Neural cell (in vitro differentiated cells): ENCODE measurements at regions not wholly inside any gene's neighbourhood (a gene's known extent, or its start where the extent isn't known, plus 50 kb on each side); places are given as distances from the start of the nearest gene placed in this dataset.

Experiments
- H2AFZ ChIP-seq: fragments of 200-600, 300-800 bp; sonication (generic), shearing (Covaris generic); 2 replicates; pipeline ENCODE4 v1.6.0; 2014; ENCODE audit warnings: low read depth, mild to moderate bottlenecking, antibody characterized with exemption, low read length, moderate library complexity
- H3F3A ChIP-seq: fragments of 200-600 bp; shearing (Covaris generic); 2 replicates; pipeline ENCODE4 v1.6.1; 2016; ENCODE audit warnings: mild to moderate bottlenecking, moderate library complexity, mixed read lengths, antibody characterized with exemption, low read length; ENCODE audit not compliant: insufficient read depth, poor library complexity, severe bottlenecking
- H3K27ac ChIP-seq: fragments of 200-600, 300-800 bp; sonication (generic), shearing (Covaris generic); 2 replicates; pipeline ENCODE4 v1.5.1; 2014; ENCODE audit warnings: mild to moderate bottlenecking, low read length, moderate library complexity
- H3K27me3 ChIP-seq: fragments of 300-800, 200-600 bp; sonication (generic), shearing (Covaris generic); 2 replicates; pipeline ENCODE4 v1.6.0; 2014; ENCODE audit warnings: mild to moderate bottlenecking, low read depth, low read length, moderate library complexity; ENCODE audit not compliant: insufficient read depth
- H3K36me3 ChIP-seq: fragments of 300-800, 200-600 bp; sonication (generic), shearing (Covaris generic); 2 replicates; pipeline ENCODE4 v1.5.1; 2014; ENCODE audit warnings: mild to moderate bottlenecking, antibody characterized with exemption, low read length, moderate library complexity; ENCODE audit not compliant: insufficient read depth
- H3K4me2 ChIP-seq: fragments of 300-800, 200-600 bp; sonication (generic), shearing (Covaris generic); 2 replicates; pipeline ENCODE4 v1.6.0; 2014; ENCODE audit warnings: mild to moderate bottlenecking, low read length
- H3K4me3 ChIP-seq: fragments of 300-800, 200-600 bp; sonication (generic), shearing (Covaris generic); 2 replicates; pipeline ENCODE4 v1.5.1; 2014; ENCODE audit warnings: mild to moderate bottlenecking, low read length, moderate library complexity
- H3K79me2 ChIP-seq: fragments of 200-600 bp; shearing (Covaris generic); replicated peaks from 2 replicates; pipeline ENCODE4 v1.6.0; 2014; ENCODE audit warnings: mild to moderate bottlenecking, low read length, moderate library complexity; ENCODE audit not compliant: insufficient read depth
- H3K9ac ChIP-seq: fragments of 300-800, 200-600 bp; sonication (generic), shearing (Covaris generic); 2 replicates; pipeline ENCODE4 v1.6.1; 2016; ENCODE audit warnings: mild to moderate bottlenecking, low read length, mixed read lengths
- H3K9me2 ChIP-seq: fragments of 200-600 bp; shearing (Covaris generic); 2 replicates; pipeline ENCODE4 v1.6.1; 2016; ENCODE audit warnings: mild to moderate bottlenecking, low read length, mixed read lengths; ENCODE audit not compliant: insufficient read depth
- H3K9me3 ChIP-seq: fragments of 200-600, 300-800 bp; sonication (generic), shearing (Covaris generic); 2 replicates; pipeline ENCODE4 v1.6.1; 2016; ENCODE audit warnings: mild to moderate bottlenecking, mixed run types, low read length, moderate library complexity, mixed read lengths
- H4K20me1 ChIP-seq: fragments of 200-600 bp; shearing (Covaris generic); 2 replicates; pipeline ENCODE4 v1.6.1; 2016; ENCODE audit warnings: mild to moderate bottlenecking, mixed run types; ENCODE audit not compliant: insufficient read depth
- EP300 ChIP-seq: fragments of 450-650 bp; conservative IDR thresholded peaks from 2 replicates; pipeline ENCODE4 v1.6.1; 2014; ENCODE audit warnings: antibody characterized with exemption, mild to moderate bottlenecking, moderate library complexity; ENCODE audit not compliant: poor library complexity, severe bottlenecking
- EZH2 ChIP-seq: fragments of 200-600, 300-800 bp; shearing (Covaris generic), sonication (generic); IDR thresholded peaks from 2 replicates; pipeline ENCODE4 v1.6.1; 2014; ENCODE audit warnings: antibody characterized with exemption, low read length, borderline replicate concordance, mild to moderate bottlenecking; ENCODE audit not compliant: insufficient read depth, poor library complexity, severe bottlenecking
- MXI1 ChIP-seq: fragments of 450-650 bp; conservative IDR thresholded peaks from 2 replicates; pipeline ENCODE4 v1.6.1; 2014; ENCODE audit warnings: antibody characterized with exemption, mild to moderate bottlenecking; ENCODE audit not compliant: poor library complexity, severe bottlenecking
- POLR2AphosphoS5 ChIP-seq: IDR thresholded peaks from 2 replicates; pipeline ENCODE4 v1.6.1; 2012
- RAD21 ChIP-seq: fragments of 450-650 bp; conservative IDR thresholded peaks from 2 replicates; pipeline ENCODE4 v1.6.1; 2014; ENCODE audit warnings: antibody characterized with exemption, mild to moderate bottlenecking, moderate library complexity
- SMC3 ChIP-seq: fragments of 450-650 bp; conservative IDR thresholded peaks from 2 replicates; pipeline ENCODE4 v1.6.1; 2014; ENCODE audit warnings: antibody characterized with exemption, mild to moderate bottlenecking, moderate library complexity; ENCODE audit not compliant: poor library complexity
- TAF1 ChIP-seq: IDR thresholded peaks from 2 replicates; pipeline ENCODE4 v1.6.1; 2012; ENCODE audit warnings: low read depth
- TF ChIP-seq, protein P1 (sequence below): IDR thresholded peaks from 2 replicates; pipeline ENCODE4 v1.6.1; 2012; ENCODE audit warnings: borderline replicate concordance
- TF ChIP-seq, protein P2 (sequence below): fragments of 450-650 bp; IDR thresholded peaks from 2 replicates; pipeline ENCODE4 v1.5.1; 2014; ENCODE audit warnings: antibody characterized with exemption, mild to moderate bottlenecking, moderate library complexity; ENCODE audit not compliant: poor library complexity, severe bottlenecking

DNA sequence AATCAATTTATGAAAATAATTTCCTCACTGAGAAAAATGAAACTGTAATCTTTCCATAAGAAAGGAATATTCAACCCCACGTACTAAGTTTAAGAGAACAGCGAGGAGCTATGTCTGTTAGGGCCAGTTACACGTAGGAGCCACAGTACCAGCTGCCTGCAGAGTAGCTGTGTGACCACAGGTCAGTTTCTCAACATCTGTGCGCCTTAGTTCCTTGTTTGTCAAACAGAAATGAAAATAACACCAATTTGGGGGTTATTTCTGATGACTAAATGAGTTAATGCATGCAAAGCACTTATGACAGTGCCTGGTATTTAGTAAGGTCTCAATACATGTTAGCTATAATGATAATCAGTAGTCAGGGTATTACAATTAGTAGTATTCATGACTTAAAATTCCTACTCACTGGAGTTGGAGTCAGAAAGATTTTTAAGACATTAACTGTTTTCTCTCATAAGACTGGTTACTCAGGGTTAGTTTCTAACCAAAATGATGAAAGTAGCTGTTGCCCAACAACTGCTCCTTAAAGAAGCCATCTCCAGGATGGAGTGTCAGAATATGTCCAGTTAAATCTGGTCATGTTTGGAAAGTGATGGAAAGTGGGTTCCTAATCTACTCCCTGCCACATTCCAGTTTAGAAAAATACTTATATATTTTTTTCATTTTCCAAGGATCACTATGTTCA lies 85.8 kb upstream of the ZNF648 start:
- H3K79me2 ChIP-seq = no peaks in the 10 kb centered on the region
- no peak overlapping the region for H2AFZ ChIP-seq
- no peak overlapping the region for H3K4me3 ChIP-seq
- no peak overlapping the region for H3K27ac ChIP-seq
- H3K36me3 ChIP-seq = no peaks in the 10 kb centered on the region
- H3K4me2 ChIP-seq = no peak overlapping the region
- no peaks in the 10 kb centered on the region for H3K9me2 ChIP-seq
- H3K9ac ChIP-seq = no peak overlapping the region
- no peaks in the 10 kb centered on the region for H3K9me3 ChIP-seq
- no peaks in the 10 kb centered on the region for H3F3A ChIP-seq
- H3K27me3 ChIP-seq = no peaks in the 10 kb centered on the region
- TF ChIP-seq, protein P1, sequence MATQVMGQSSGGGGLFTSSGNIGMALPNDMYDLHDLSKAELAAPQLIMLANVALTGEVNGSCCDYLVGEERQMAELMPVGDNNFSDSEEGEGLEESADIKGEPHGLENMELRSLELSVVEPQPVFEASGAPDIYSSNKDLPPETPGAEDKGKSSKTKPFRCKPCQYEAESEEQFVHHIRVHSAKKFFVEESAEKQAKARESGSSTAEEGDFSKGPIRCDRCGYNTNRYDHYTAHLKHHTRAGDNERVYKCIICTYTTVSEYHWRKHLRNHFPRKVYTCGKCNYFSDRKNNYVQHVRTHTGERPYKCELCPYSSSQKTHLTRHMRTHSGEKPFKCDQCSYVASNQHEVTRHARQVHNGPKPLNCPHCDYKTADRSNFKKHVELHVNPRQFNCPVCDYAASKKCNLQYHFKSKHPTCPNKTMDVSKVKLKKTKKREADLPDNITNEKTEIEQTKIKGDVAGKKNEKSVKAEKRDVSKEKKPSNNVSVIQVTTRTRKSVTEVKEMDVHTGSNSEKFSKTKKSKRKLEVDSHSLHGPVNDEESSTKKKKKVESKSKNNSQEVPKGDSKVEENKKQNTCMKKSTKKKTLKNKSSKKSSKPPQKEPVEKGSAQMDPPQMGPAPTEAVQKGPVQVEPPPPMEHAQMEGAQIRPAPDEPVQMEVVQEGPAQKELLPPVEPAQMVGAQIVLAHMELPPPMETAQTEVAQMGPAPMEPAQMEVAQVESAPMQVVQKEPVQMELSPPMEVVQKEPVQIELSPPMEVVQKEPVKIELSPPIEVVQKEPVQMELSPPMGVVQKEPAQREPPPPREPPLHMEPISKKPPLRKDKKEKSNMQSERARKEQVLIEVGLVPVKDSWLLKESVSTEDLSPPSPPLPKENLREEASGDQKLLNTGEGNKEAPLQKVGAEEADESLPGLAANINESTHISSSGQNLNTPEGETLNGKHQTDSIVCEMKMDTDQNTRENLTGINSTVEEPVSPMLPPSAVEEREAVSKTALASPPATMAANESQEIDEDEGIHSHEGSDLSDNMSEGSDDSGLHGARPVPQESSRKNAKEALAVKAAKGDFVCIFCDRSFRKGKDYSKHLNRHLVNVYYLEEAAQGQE = no peak
- no peak for TF ChIP-seq RAD21
- TF ChIP-seq POLR2AphosphoS5 = no peak
- TF ChIP-seq, protein P2, sequence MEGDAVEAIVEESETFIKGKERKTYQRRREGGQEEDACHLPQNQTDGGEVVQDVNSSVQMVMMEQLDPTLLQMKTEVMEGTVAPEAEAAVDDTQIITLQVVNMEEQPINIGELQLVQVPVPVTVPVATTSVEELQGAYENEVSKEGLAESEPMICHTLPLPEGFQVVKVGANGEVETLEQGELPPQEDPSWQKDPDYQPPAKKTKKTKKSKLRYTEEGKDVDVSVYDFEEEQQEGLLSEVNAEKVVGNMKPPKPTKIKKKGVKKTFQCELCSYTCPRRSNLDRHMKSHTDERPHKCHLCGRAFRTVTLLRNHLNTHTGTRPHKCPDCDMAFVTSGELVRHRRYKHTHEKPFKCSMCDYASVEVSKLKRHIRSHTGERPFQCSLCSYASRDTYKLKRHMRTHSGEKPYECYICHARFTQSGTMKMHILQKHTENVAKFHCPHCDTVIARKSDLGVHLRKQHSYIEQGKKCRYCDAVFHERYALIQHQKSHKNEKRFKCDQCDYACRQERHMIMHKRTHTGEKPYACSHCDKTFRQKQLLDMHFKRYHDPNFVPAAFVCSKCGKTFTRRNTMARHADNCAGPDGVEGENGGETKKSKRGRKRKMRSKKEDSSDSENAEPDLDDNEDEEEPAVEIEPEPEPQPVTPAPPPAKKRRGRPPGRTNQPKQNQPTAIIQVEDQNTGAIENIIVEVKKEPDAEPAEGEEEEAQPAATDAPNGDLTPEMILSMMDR = no peak
- TF ChIP-seq EP300 = no peak
- TF ChIP-seq MXI1 = no peak
- TF ChIP-seq EZH2 = no peak
- no peaks in the 10 kb centered on the region for H4K20me1 ChIP-seq

DNA sequence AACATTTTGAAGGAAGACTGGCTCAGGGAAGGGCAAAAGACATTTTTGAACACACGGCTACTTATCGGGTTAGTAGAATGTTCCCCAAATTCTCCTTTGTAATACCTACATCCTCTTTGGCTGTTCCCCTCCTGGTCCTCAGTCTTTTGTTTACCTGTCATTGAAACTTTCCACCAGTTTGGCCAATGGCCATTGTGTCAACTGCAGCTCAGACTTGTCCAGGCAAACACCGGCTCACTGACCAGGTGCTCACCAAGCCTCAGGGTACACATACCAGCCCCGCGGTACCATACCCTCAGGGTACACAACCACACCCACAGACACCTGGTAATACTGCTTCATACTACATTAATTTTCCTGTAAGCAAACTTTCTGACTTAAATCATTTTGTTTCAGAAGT lies 84.8 kb upstream of the ZNF648 start:
- TF ChIP-seq POLR2AphosphoS5 (no peak), RAD21 (no peak), EZH2 (no peak), EP300 (no peak), SMC3 (no peak), MXI1 (no peak), TAF1 (no peak)
- TF ChIP-seq, protein P1 = no peak
- TF ChIP-seq, protein P2 = no peak

More for the DNA sequence above, 84.8 kb upstream of the ZNF648 start:
- Histone ChIP-seq H3K36me3 (no peaks in the 10 kb centered on the region), H3K9ac (no peak overlapping the region), H3K79me2 (no peaks in the 10 kb centered on the region), H2AFZ (no peak overlapping the region), H3K9me2 (no peaks in the 10 kb centered on the region), H4K20me1 (no peaks in the 10 kb centered on the region), H3F3A (no peaks in the 10 kb centered on the region), H3K9me3 (no peaks in the 10 kb centered on the region), H3K27me3 (no peaks in the 10 kb centered on the region), H3K4me2 (no peak overlapping the region), H3K4me3 (no peak overlapping the region), H3K27ac (no peak overlapping the region)
